ENCODE measurements at regions not wholly inside any gene's neighbourhood (a gene's known extent, or its start where the extent isn't known, plus 50 kb on each side); places are given as distances from the start of the nearest gene placed in this dataset.

- TF ChIP-seq REST (IDR thresholded peaks at IDR 0.05; ENCODE audit: insufficient read depth in 1 of 2, low read depth in 2 of 2, low read length in 2 of 2) (no peak), SIN3A (IDR thresholded peaks at IDR 0.05; ENCODE audit: borderline replicate concordance, insufficient read depth, low read length) (no peak), POLR2AphosphoS5 (IDR thresholded peaks at IDR 0.05; ENCODE audit: low read depth, low read length) (no peak), TAF1 (IDR thresholded peaks at IDR 0.05; ENCODE audit: borderline replicate concordance, insufficient read depth, low read length) (no peak), FOXP2 (optimal IDR thresholded peaks at IDR 0.05; ENCODE audit: borderline replicate concordance, extremely low read depth, extremely low read length, insufficient read depth) (no peak)
Measured at GRCh38 chr6:1175877-1176276, 136.0 kb upstream of the FOXQ1 start.

GRCh38 chr6:1170794-1171193 lies 141.1 kb upstream of the FOXQ1 start:
- TF ChIP-seq SIN3A (IDR thresholded peaks at IDR 0.05; ENCODE audit: borderline replicate concordance, insufficient read depth, low read length) (no peak), REST (IDR thresholded peaks at IDR 0.05; ENCODE audit: insufficient read depth in 1 of 2, low read depth in 2 of 2, low read length in 2 of 2) (no peak), POLR2AphosphoS5 (IDR thresholded peaks at IDR 0.05; ENCODE audit: low read depth, low read length) (no peak), FOXP2 (optimal IDR thresholded peaks at IDR 0.05; ENCODE audit: borderline replicate concordance, extremely low read depth, extremely low read length, insufficient read depth) (no peak), TAF1 (IDR thresholded peaks at IDR 0.05; ENCODE audit: borderline replicate concordance, insufficient read depth, low read length) (no peak)

- TF ChIP-seq REST (IDR thresholded peaks at IDR 0.05; ENCODE audit: insufficient read depth in 1 of 2, low read depth in 2 of 2, low read length in 2 of 2) (no peak), TAF1 (IDR thresholded peaks at IDR 0.05; ENCODE audit: borderline replicate concordance, insufficient read depth, low read length) (no peak), POLR2AphosphoS5 (IDR thresholded peaks at IDR 0.05; ENCODE audit: low read depth, low read length) (no peak), FOXP2 (optimal IDR thresholded peaks at IDR 0.05; ENCODE audit: borderline replicate concordance, extremely low read depth, extremely low read length, insufficient read depth) (no peak), SIN3A (IDR thresholded peaks at IDR 0.05; ENCODE audit: borderline replicate concordance, insufficient read depth, low read length) (no peak)
Measured at GRCh38 chr6:1164600-1164999, 147.3 kb upstream of the FOXQ1 start.

- TF ChIP-seq SIN3A (IDR thresholded peaks at IDR 0.05; ENCODE audit: borderline replicate concordance, insufficient read depth, low read length) = no peak
- no peak for TF ChIP-seq TAF1 (IDR thresholded peaks at IDR 0.05; ENCODE audit: borderline replicate concordance, insufficient read depth, low read length)
- TF ChIP-seq FOXP2 (optimal IDR thresholded peaks at IDR 0.05; ENCODE audit: borderline replicate concordance, extremely low read depth, extremely low read length, insufficient read depth) = no peak
- TF ChIP-seq REST (IDR thresholded peaks at IDR 0.05; ENCODE audit: insufficient read depth in 1 of 2, low read depth in 2 of 2, low read length in 2 of 2) = no peak
- TF ChIP-seq POLR2AphosphoS5 (IDR thresholded peaks at IDR 0.05; ENCODE audit: low read depth, low read length) = no peak
Measured at GRCh38 chr6:1163501-1163900, 148.4 kb upstream of the FOXQ1 start.
